ENCODE measurements at regions not wholly inside any gene's neighbourhood (a gene's known extent, or its start where the extent isn't known, plus 50 kb on each side); places are given as distances from the start of the nearest gene placed in this dataset.

GRCh38 chr1:56183151-56183550 lies 396.2 kb downstream of the PLPP3 start:
- Histone ChIP-seq H2BK5ac (ENCODE audit: insufficient read length, low read length) (no peak overlapping the region), H4K91ac (ENCODE audit: insufficient read length, low read depth, low read length) (no peak overlapping the region), H2BK20ac (ENCODE audit: low read depth, low read length, poor library complexity, severe bottlenecking) (no peak overlapping the region), H3K79me1 (ENCODE audit: insufficient read depth, low read depth, low read length, poor library complexity, severe bottlenecking) (no peaks in the 10 kb centered on the region), H3K18ac (ENCODE audit: insufficient read length, low read depth, low read length) (no peak overlapping the region), H3K56ac (ENCODE audit: insufficient read length, low read depth, low read length) (no peak overlapping the region), H3K27me3 (ENCODE audit: insufficient read depth, low read length) (no peaks in the 10 kb centered on the region), H3K23ac (ENCODE audit: insufficient read length, low read depth, low read length) (no peak overlapping the region), H2BK12ac (ENCODE audit: insufficient read length, low read depth, low read length) (no peak overlapping the region), H4K8ac (replicated peaks; ENCODE audit: insufficient read length, low read depth, low read length) (no peak overlapping the region), H3K4ac (ENCODE audit: low read depth, low read length) (no peak overlapping the region), H3K9me3 (ENCODE audit: control insufficient read depth, low read depth, low read length) (no peaks in the 10 kb centered on the region), H2AFZ (ENCODE audit: low read length) (no peak overlapping the region), H3K4me2 (ENCODE audit: insufficient read depth, insufficient read length, low read length) (no peak overlapping the region), H3K14ac (ENCODE audit: insufficient read depth, low read length) (no peak overlapping the region), H3T11ph (ENCODE audit: low read length) (no peak overlapping the region), H3K9ac (ENCODE audit: extremely low read depth, insufficient read length, low read length) (no peak overlapping the region), H2BK120ac (ENCODE audit: low read depth, low read length, poor library complexity, severe bottlenecking) (no peak overlapping the region), H4K20me1 (ENCODE audit: control insufficient read depth, insufficient read depth, insufficient read length) (no peaks in the 10 kb centered on the region), H4K5ac (ENCODE audit: insufficient read length, low read depth, low read length) (no peak overlapping the region), H3K79me2 (ENCODE audit: insufficient read depth, low read length) (no peaks in the 10 kb centered on the region), H2BK15ac (ENCODE audit: low read depth, low read length) (no peak overlapping the region), H3K23me2 (ENCODE audit: insufficient read length, low read depth, low read length, poor library complexity, severe bottlenecking) (no peaks in the 10 kb centered on the region), H3K27ac (ENCODE audit: insufficient read length, low read depth, low read length) (no peak overlapping the region), H2AK5ac (ENCODE audit: insufficient read length, low read length) (no peak overlapping the region), H3K4me1 (ENCODE audit: insufficient read depth, low read length) (peaks cover 4% of the 10 kb centered on the region)
- no peak for TF ChIP-seq CTCF (conservative IDR thresholded peaks at IDR 0.05)
- no peaks in the 10 kb centered on the region for H3K36me3 Mint-ChIP-seq (ENCODE audit: insufficient read depth in 1 of 3, low read depth in 3 of 3)
- no peak overlapping the region for H3K27ac Mint-ChIP-seq
- peaks cover 2 to 10% of the 10 kb centered on the region in 2 experiments for H3K4me1 Mint-ChIP-seq
- H3K4me3 Mint-ChIP-seq: no peak overlapping the region
- no peaks in the 10 kb centered on the region for H3K27me3 Mint-ChIP-seq (ENCODE audit: low read depth)
- WGBS (ENCODE audit: extremely low coverage, insufficient read length, low lambda C conversion rate): no CpG with 5 or more reads among the region's 2 CpGs
- DNase-seq: no peak
- no peaks in the 10 kb centered on the region for H3K9me3 Mint-ChIP-seq

All from H9 (cell line).